ENCODE measurements at regions not wholly inside any gene's neighbourhood (a gene's known extent, or its start where the extent isn't known, plus 50 kb on each side); places are given as distances from the start of the nearest gene placed in this dataset.
A peak's percentile ranks its signal among the peaks of the same experiment; 100 is the strongest.

DNA sequence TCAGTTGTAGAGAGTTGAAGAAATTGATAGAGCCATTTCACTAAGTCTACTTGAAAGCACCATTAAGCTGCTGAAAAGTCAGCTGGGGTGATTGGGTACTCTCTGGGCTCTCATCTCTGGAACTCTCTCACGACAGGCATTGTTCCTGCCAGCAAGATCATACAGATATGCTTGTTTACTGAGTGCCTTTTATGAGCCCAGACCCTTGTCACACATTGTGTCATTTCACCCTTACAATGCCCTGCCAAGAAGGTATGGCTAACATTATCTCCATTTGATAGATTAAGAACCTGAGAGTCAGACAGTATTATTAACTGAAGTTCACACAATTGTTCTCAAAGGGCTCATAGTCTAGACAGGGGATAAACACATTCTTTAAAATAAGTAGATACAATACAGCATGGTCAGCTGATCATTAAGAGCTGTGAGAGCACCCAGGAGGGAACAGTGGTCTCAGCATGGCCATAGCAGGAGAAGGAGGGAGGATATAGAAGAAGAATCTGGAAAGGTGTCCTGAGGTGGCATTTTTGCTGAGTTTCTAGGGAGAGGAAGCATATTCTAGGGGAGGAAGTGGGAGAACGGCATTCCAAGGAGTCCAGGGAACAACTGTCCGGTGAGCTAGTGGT lies 580.5 kb downstream of the INSC start:
- FAIRE-seq = no peak
- H3K9me3 ChIP-seq (ENCODE audit: control insufficient read depth in 2 of 2, insufficient read depth in 1 of 2, low read depth in 1 of 2, low read length in 1 of 2) = no peaks in the 10 kb centered on the region
- H3K4me3 ChIP-seq (ENCODE audit: low read depth in 1 of 3, low read length in 3 of 3) = no peak overlapping the region
- DNase-seq = peak; percentile 45 to 62
- no peaks in the 10 kb centered on the region for H3K27me3 ChIP-seq (ENCODE audit: control insufficient read depth in 3 of 3, insufficient read depth in 3 of 3, low read length in 3 of 3)
- 55 to 56% (median 55%) methylated on average over 3 of the region's 3 CpGs for WGBS, 3 donors
- H3K27ac ChIP-seq (ENCODE audit: low read depth in 1 of 3, low read length in 2 of 3) = no peak overlapping the region
- H3K4me1 ChIP-seq (ENCODE audit: control insufficient read depth in 3 of 3, insufficient read depth in 2 of 3, low read depth in 1 of 3, low read length in 2 of 3) = peaks cover 4 to 39% (median 4%) of the 10 kb centered on the region in 3 donors
- no peaks in the 10 kb centered on the region for H3K36me3 ChIP-seq (ENCODE audit: control insufficient read depth in 3 of 3, insufficient read depth in 2 of 3, low read depth in 1 of 3, low read length in 3 of 3)

DNA sequence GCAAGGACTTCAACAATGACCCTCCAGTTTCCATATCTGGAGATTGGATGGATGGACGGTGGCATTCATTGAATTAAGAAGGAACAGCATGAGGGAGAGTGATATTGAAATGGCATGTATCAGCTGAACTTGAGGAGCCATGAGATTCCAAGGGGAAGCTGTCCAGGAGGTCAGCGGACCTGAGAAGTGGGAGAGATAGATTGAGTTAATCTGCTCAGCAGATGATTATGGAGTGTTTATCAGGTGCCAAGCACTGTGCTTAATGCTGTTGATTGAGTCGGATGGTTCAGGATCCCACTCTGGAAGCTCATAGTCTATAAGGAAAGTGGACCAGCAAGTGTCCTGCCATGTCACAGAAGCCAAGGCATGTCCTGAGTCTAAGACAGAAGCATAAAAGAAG lies 581.3 kb downstream of the INSC start:
- Histone ChIP-seq H3K9me3 (ENCODE audit: control insufficient read depth in 2 of 2, insufficient read depth in 1 of 2, low read depth in 1 of 2, low read length in 1 of 2) (no peaks in the 10 kb centered on the region), H3K27me3 (ENCODE audit: control insufficient read depth in 3 of 3, insufficient read depth in 3 of 3, low read length in 3 of 3) (no peaks in the 10 kb centered on the region), H3K36me3 (ENCODE audit: control insufficient read depth in 3 of 3, insufficient read depth in 2 of 3, low read depth in 1 of 3, low read length in 3 of 3) (no peaks in the 10 kb centered on the region), H3K4me1 (ENCODE audit: control insufficient read depth in 3 of 3, insufficient read depth in 2 of 3, low read depth in 1 of 3, low read length in 2 of 3) (peaks cover 3 to 39% (median 4%) of the 10 kb centered on the region in 3 donors), H3K27ac (ENCODE audit: low read depth in 1 of 3, low read length in 2 of 3) (no peak overlapping the region), H3K4me3 (ENCODE audit: low read depth in 1 of 3, low read length in 3 of 3) (no peak overlapping the region)
- DNase-seq (no peak), FAIRE-seq (no peak)
- WGBS, 3 donors = 78 to 93% (median 79%) methylated on average over 3 of the region's 3 CpGs

DNA sequence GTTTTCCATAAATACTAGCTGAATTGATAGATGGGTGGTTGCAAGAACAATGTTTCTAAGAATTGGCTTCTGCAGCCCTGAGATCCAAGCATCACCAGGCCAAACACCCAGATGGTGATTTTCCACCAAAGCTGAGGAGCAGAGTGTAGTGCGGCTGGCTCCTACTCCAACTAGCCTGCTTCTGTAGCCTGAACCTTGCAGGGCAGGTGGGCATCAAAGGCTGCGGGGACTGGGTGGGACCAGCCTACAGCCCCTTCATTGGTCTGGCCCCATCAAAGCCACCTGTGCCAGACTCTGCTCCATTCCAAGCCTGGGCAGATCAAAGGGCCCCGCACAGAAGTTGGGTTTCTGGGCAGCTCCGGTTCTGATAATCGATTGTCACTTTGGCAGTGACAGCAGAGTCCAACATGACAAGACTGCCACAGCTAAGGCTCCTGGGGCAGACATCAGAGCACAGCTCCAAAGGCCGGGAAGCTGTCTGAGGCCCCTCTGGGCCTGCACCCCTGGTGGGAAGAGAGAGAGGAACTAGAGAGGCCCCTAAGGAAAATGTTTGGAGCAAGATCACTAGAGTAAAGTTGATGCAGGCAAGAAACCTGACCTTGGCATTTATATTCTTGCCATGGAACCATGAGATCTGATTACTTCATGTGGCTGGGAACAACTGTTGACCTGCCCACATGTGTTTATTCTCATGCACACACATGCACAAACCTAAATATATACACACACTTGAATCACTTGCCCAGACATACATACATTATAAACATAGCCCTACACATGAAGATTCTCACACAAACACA lies 582.9 kb downstream of the INSC start:
- no peaks in the 10 kb centered on the region for H3K36me3 ChIP-seq (ENCODE audit: control insufficient read depth in 3 of 3, insufficient read depth in 2 of 3, low read depth in 1 of 3, low read length in 3 of 3)
- FAIRE-seq (no peak), DNase-seq (no peak)
- H3K27ac ChIP-seq (ENCODE audit: low read depth in 1 of 3, low read length in 2 of 3) = no peak overlapping the region
- no peaks in the 10 kb centered on the region for H3K27me3 ChIP-seq (ENCODE audit: control insufficient read depth in 3 of 3, insufficient read depth in 3 of 3, low read length in 3 of 3)
- H3K9me3 ChIP-seq (ENCODE audit: control insufficient read depth in 2 of 2, insufficient read depth in 1 of 2, low read depth in 1 of 2, low read length in 1 of 2) = no peaks in the 10 kb centered on the region
- peaks cover 3 to 39% (median 4%) of the 10 kb centered on the region in 3 donors for H3K4me1 ChIP-seq (ENCODE audit: control insufficient read depth in 3 of 3, insufficient read depth in 2 of 3, low read depth in 1 of 3, low read length in 2 of 3)
- 30 to 72% (median 54%) methylated on average over 6 of the region's 6 CpGs for WGBS, 3 donors
- no peak overlapping the region for H3K4me3 ChIP-seq (ENCODE audit: low read depth in 1 of 3, low read length in 3 of 3)

DNA sequence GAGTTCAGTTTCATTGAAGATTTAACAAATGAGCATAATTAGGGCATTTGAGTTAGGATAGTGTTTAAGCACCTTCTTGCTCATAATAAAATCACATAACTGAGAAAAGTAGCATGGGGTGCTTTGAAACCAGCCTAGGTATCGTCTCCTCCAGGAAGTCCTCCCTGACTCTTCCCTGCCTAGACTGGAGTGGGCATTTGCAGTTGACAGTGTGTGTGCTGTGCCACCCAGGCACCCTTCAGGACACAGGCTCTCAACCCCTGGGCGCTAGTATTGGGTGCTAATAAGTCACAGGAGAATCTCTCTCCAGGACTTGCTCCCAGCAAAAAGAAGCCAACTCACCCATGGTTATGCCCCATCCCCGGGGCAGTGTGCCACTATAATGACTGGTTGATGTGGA lies 584.1 kb downstream of the INSC start:
- no peaks in the 10 kb centered on the region for H3K27me3 ChIP-seq (ENCODE audit: control insufficient read depth in 3 of 3, insufficient read depth in 3 of 3, low read length in 3 of 3)
- no peak for DNase-seq
- H3K4me1 ChIP-seq (ENCODE audit: control insufficient read depth in 3 of 3, insufficient read depth in 2 of 3, low read depth in 1 of 3, low read length in 2 of 3) = peaks cover 3 to 41% (median 4%) of the 10 kb centered on the region in 3 donors
- H3K9me3 ChIP-seq (ENCODE audit: control insufficient read depth in 2 of 2, insufficient read depth in 1 of 2, low read depth in 1 of 2, low read length in 1 of 2) = no peaks in the 10 kb centered on the region
- no peak overlapping the region for H3K27ac ChIP-seq (ENCODE audit: low read depth in 1 of 3, low read length in 2 of 3)
- H3K36me3 ChIP-seq (ENCODE audit: control insufficient read depth in 3 of 3, insufficient read depth in 2 of 3, low read depth in 1 of 3, low read length in 3 of 3) = no peaks in the 10 kb centered on the region
- FAIRE-seq = no peak
- 87 to 92% (median 91%) methylated on average over 3 of the region's 3 CpGs for WGBS, 3 donors
- no peak overlapping the region for H3K4me3 ChIP-seq (ENCODE audit: low read depth in 1 of 3, low read length in 3 of 3)

DNA sequence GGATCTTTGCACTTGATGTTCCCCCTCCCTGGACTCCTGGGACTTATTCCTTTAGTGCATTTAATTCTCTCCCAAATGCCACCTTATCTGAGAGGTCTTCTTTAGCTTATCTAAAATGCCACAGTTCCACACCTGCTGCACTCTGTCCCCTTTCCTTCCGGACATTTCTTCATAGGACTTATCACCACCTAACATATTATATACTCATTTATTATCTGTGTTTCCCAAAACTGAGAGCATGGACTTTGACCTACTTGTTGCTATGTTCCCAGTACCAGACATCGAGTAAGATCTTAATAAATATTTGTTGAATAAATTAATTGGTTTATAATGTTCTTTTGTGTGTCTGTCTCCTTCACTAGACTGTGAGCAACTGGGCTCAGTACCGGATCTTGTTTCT lies 585.3 kb downstream of the INSC start:
- Histone ChIP-seq H3K4me1 (ENCODE audit: control insufficient read depth in 3 of 3, insufficient read depth in 2 of 3, low read depth in 1 of 3, low read length in 2 of 3) (peaks cover 3 to 40% (median 4%) of the 10 kb centered on the region in 3 donors), H3K4me3 (ENCODE audit: low read depth in 1 of 3, low read length in 3 of 3) (no peak overlapping the region), H3K27me3 (ENCODE audit: control insufficient read depth in 3 of 3, insufficient read depth in 3 of 3, low read length in 3 of 3) (no peaks in the 10 kb centered on the region), H3K27ac (ENCODE audit: low read depth in 1 of 3, low read length in 2 of 3) (no peak overlapping the region), H3K9me3 (ENCODE audit: control insufficient read depth in 2 of 2, insufficient read depth in 1 of 2, low read depth in 1 of 2, low read length in 1 of 2) (no peaks in the 10 kb centered on the region), H3K36me3 (ENCODE audit: control insufficient read depth in 3 of 3, insufficient read depth in 2 of 3, low read depth in 1 of 3, low read length in 3 of 3) (no peaks in the 10 kb centered on the region)
- DNase-seq = peak; percentile 58 to 86
- WGBS, 3 donors = 18 to 58% (median 28%) methylated on average over 3 of the region's 3 CpGs
- FAIRE-seq = no peak

DNA sequence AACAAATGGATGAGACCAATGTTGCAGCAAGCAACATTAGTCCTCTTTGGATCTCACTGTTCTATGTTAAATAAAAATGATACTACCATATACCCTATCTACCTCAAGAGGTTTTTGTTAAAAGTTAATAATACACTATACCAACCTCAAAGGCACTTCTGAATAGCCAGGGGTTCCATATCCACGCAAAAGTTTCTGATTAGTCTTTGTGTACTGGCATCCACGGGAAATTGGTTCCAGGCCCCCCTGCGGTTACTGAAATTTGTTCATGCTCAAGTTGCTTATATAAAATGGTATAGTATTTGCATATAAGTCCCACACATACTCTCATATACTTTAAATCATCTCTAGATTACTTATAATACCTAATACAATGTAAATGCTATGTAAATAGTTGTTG lies 585.7 kb downstream of the INSC start:
- WGBS, 3 donors = 75 to 83% (median 81%) methylated on average over 3 of the region's 3 CpGs
- H3K27ac ChIP-seq (ENCODE audit: low read depth in 1 of 3, low read length in 2 of 3) = no peak overlapping the region
- no peak for FAIRE-seq
- no peak for DNase-seq
- no peaks in the 10 kb centered on the region for H3K27me3 ChIP-seq (ENCODE audit: control insufficient read depth in 3 of 3, insufficient read depth in 3 of 3, low read length in 3 of 3)
- no peak overlapping the region for H3K4me3 ChIP-seq (ENCODE audit: low read depth in 1 of 3, low read length in 3 of 3)
- no peaks in the 10 kb centered on the region for H3K9me3 ChIP-seq (ENCODE audit: control insufficient read depth in 2 of 2, insufficient read depth in 1 of 2, low read depth in 1 of 2, low read length in 1 of 2)
- peaks cover 3 to 35% (median 4%) of the 10 kb centered on the region in 3 donors for H3K4me1 ChIP-seq (ENCODE audit: control insufficient read depth in 3 of 3, insufficient read depth in 2 of 3, low read depth in 1 of 3, low read length in 2 of 3)
- H3K36me3 ChIP-seq (ENCODE audit: control insufficient read depth in 3 of 3, insufficient read depth in 2 of 3, low read depth in 1 of 3, low read length in 3 of 3) = no peaks in the 10 kb centered on the region

DNA sequence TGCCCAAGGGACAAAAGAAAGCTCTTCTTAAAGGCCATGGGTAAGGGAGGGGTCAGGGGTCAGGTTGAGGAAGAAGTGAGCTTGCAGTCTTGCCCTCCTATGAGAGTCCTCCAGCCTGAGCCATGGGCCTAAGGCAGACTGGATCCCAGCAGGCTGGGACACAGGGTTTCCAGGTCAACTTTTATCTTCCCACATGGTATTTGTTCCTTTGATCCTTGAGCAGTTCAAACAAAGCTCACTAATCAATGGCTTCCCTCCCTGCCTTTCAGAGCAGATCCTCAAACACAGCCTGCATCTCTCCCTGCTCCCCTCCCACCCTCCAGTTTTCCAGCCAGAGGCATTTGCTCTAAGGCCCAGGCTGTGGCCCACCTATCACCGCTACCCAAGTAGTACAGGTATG lies 589.3 kb downstream of the INSC start:
- H3K4me3 ChIP-seq (ENCODE audit: low read depth in 1 of 3, low read length in 3 of 3) = no peak overlapping the region
- no peaks in the 10 kb centered on the region for H3K27me3 ChIP-seq (ENCODE audit: control insufficient read depth in 3 of 3, insufficient read depth in 3 of 3, low read length in 3 of 3)
- WGBS, 3 donors = 88 to 96% (median 89%) methylated on average over 1 of the region's 1 CpG
- H3K4me1 ChIP-seq (ENCODE audit: control insufficient read depth in 3 of 3, insufficient read depth in 2 of 3, low read depth in 1 of 3, low read length in 2 of 3) = peaks cover 3 to 16% (median 4%) of the 10 kb centered on the region in 3 donors
- FAIRE-seq = no peak
- no peak overlapping the region for H3K27ac ChIP-seq (ENCODE audit: low read depth in 1 of 3, low read length in 2 of 3)
- H3K9me3 ChIP-seq (ENCODE audit: control insufficient read depth in 2 of 2, insufficient read depth in 1 of 2, low read depth in 1 of 2, low read length in 1 of 2) = peaks cover 0 to 4% of the 10 kb centered on the region in 2 donors
- no peaks in the 10 kb centered on the region for H3K36me3 ChIP-seq (ENCODE audit: control insufficient read depth in 3 of 3, insufficient read depth in 2 of 3, low read depth in 1 of 3, low read length in 3 of 3)
- peak in 1 of 2 donors; percentile 24 for DNase-seq

DNA sequence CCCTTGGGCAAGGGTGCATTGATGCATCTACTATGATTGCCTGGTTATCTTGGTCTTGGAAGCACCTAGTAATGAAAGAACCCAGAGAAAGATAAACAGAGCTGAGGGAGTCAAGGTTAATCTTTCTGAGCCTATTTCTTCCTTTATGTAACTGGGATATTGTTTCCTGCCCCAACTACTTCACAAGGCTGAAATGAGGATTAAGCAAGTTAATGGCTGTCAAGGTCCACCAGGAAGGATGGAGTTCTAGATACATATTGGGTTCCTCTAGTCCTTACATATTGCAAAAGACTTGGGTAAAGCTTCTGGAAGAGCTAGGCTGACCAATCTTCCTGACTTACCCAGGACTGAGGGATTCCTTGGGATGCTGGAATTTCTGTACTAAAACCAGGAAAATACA lies 589.8 kb downstream of the INSC start:
- peak in 1 of 2 donors; percentile 50 for DNase-seq
- no peak for FAIRE-seq
- Histone ChIP-seq H3K27ac (ENCODE audit: low read depth in 1 of 3, low read length in 2 of 3) (no peak overlapping the region), H3K27me3 (ENCODE audit: control insufficient read depth in 3 of 3, insufficient read depth in 3 of 3, low read length in 3 of 3) (no peaks in the 10 kb centered on the region), H3K36me3 (ENCODE audit: control insufficient read depth in 3 of 3, insufficient read depth in 2 of 3, low read depth in 1 of 3, low read length in 3 of 3) (no peaks in the 10 kb centered on the region), H3K4me1 (ENCODE audit: control insufficient read depth in 3 of 3, insufficient read depth in 2 of 3, low read depth in 1 of 3, low read length in 2 of 3) (peaks cover 3 to 11% (median 3%) of the 10 kb centered on the region in 3 donors), H3K4me3 (ENCODE audit: low read depth in 1 of 3, low read length in 3 of 3) (no peak overlapping the region), H3K9me3 (ENCODE audit: control insufficient read depth in 2 of 2, insufficient read depth in 1 of 2, low read depth in 1 of 2, low read length in 1 of 2) (peaks cover 0 to 4% of the 10 kb centered on the region in 2 donors)

Data from small intestine (tissue), 7 donors.